Smooth muscle cell (in vitro differentiated cells): ENCODE measurements at regions not wholly inside any gene's neighbourhood (a gene's known extent, or its start where the extent isn't known, plus 50 kb on each side); places are given as distances from the start of the nearest gene placed in this dataset.

ENCODE experiments used
- DNase-seq: peaks from one replicate; lab custom pipeline; 2025; ENCODE audit not compliant: unreplicated experiment; lab: John Stamatoyannopoulos, UW
- H2AFZ ChIP-seq: fragments of 200-600 bp; sonication (generic); 2 replicates; pipeline ENCODE4 v1.6.0; 2016; ENCODE audit warnings: antibody characterized with exemption, low read depth, mild to moderate bottlenecking
- H3F3A ChIP-seq: fragments of 200-600 bp; sonication (generic); 2 replicates; pipeline ENCODE4 v1.6.0; 2017; ENCODE audit warnings: antibody characterized with exemption, low read depth
- H3K27ac ChIP-seq: fragments of 200-600 bp; sonication (generic); 2 replicates; pipeline ENCODE4 v1.5.1; 2016; ENCODE audit warnings: low read depth, mild to moderate bottlenecking
- H3K27me3 ChIP-seq: fragments of 200-600 bp; sonication (generic); 2 replicates; pipeline ENCODE4 v1.6.1; 2016; ENCODE audit warnings: low read depth, mild to moderate bottlenecking
- H3K36me3 ChIP-seq: fragments of 200-600 bp; sonication (generic); 2 replicates; pipeline ENCODE4 v1.5.1; 2016; ENCODE audit warnings: low read depth
- H3K4me1 ChIP-seq: fragments of 200-600 bp; sonication (generic); 2 replicates; pipeline ENCODE4 v1.5.1; 2016; ENCODE audit warnings: low read depth
- H3K4me2 ChIP-seq: fragments of 200-600 bp; sonication (generic); 2 replicates; pipeline ENCODE4 v1.6.0; 2016; ENCODE audit warnings: mild to moderate bottlenecking
- H3K4me3 ChIP-seq: fragments of 200-600 bp; sonication (generic); 2 replicates; pipeline ENCODE4 v1.5.1; 2016; ENCODE audit warnings: mild to moderate bottlenecking
- H3K79me2 ChIP-seq: fragments of 200-600 bp; sonication (generic); 2 replicates; pipeline ENCODE4 v1.6.0; 2016; ENCODE audit warnings: low read depth, mild to moderate bottlenecking
- H3K9ac ChIP-seq: fragments of 200-600 bp; sonication (generic); 2 replicates; pipeline ENCODE4 v1.6.0; 2016; ENCODE audit warnings: low read depth
- H3K9me3 ChIP-seq: fragments of 200-600 bp; sonication (generic); replicated peaks from 2 replicates; pipeline ENCODE4 v1.5.1; 2016; ENCODE audit warnings: low read depth
- H4K20me1 ChIP-seq: fragments of 200-600 bp; sonication (generic); 2 replicates; pipeline ENCODE4 v1.6.0; 2016; ENCODE audit warnings: low read depth
- WGBS: methylation state at CpG from one replicate; pipeline ENCODE4 v1.1.7; 2016; ENCODE audit warnings: low lambda C conversion rate; 5-methylcytosine and 5-hydroxymethylcytosine counted together
- TF ChIP-seq, protein P1 (sequence below): fragments of 200-600 bp; sonication (generic); IDR thresholded peaks from 2 replicates; pipeline ENCODE4 v1.5.1; 2017; ENCODE audit warnings: borderline replicate concordance, mild to moderate bottlenecking, antibody characterized with exemption; ENCODE audit not compliant: insufficient read depth, poor library complexity, severe bottlenecking

DNA sequence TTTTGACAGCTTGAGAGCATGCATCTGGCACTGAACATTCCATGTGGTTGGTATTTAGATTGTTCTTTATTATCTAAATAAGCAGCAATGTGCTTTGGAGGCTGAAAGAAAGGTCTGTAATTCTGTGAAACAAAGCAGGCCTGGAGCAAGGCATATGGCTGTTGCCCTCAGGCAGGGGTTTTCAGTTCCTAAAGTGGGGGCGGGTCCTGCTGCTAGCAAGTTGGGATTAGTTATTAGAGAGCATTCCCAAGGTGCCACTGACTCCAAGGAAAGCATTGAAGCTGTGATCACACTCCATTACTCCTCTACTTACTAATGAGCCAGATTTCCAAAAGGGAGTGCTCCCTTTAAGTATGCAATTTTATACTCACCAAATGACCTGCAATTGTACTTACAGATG lies 432.2 kb downstream of the OLFM4 start:
- no peak for DNase-seq
- H3F3A ChIP-seq = no peaks in the 10 kb centered on the region
- 25% methylated on average over 1 of the region's 1 CpG for WGBS
- H3K9me3 ChIP-seq = no peaks in the 10 kb centered on the region
- H3K27ac ChIP-seq = no peak overlapping the region
- H3K4me3 ChIP-seq = no peak overlapping the region
- no peaks in the 10 kb centered on the region for H3K27me3 ChIP-seq
- no peak overlapping the region for H3K4me2 ChIP-seq
- peak overlapping the region; percentile 66 for H2AFZ ChIP-seq
- no peaks in the 10 kb centered on the region for H3K36me3 ChIP-seq
- H4K20me1 ChIP-seq = no peaks in the 10 kb centered on the region
- TF ChIP-seq, protein P1, sequence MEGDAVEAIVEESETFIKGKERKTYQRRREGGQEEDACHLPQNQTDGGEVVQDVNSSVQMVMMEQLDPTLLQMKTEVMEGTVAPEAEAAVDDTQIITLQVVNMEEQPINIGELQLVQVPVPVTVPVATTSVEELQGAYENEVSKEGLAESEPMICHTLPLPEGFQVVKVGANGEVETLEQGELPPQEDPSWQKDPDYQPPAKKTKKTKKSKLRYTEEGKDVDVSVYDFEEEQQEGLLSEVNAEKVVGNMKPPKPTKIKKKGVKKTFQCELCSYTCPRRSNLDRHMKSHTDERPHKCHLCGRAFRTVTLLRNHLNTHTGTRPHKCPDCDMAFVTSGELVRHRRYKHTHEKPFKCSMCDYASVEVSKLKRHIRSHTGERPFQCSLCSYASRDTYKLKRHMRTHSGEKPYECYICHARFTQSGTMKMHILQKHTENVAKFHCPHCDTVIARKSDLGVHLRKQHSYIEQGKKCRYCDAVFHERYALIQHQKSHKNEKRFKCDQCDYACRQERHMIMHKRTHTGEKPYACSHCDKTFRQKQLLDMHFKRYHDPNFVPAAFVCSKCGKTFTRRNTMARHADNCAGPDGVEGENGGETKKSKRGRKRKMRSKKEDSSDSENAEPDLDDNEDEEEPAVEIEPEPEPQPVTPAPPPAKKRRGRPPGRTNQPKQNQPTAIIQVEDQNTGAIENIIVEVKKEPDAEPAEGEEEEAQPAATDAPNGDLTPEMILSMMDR = no peak
- H3K79me2 ChIP-seq = no peaks in the 10 kb centered on the region
- H3K9ac ChIP-seq = no peak overlapping the region
- H3K4me1 ChIP-seq = peaks cover 19% of the 10 kb centered on the region

DNA sequence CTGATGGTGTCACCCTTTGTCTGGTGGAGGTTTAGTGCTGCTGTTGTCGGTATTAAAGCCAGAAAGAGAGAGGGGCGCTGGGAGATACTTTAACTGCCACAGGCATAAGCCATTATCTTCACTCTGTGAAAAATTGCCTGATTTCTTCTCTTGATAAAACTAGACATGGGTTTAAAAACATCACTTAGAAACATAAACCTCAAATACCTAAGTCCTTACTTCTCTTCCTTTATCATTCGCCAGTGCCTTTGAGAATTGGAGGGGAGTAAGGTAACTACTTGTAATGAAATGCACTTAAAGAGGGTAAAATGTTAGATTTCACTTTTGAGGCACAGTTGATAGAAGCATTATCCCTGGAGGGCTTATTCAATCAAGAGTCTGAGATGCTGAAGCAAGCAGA lies 434.5 kb downstream of the OLFM4 start:
- Histone ChIP-seq H3K27me3 (no peaks in the 10 kb centered on the region), H3K79me2 (no peaks in the 10 kb centered on the region), H4K20me1 (no peaks in the 10 kb centered on the region), H3F3A (no peaks in the 10 kb centered on the region), H3K4me2 (peak overlapping the region; percentile 31), H3K4me3 (no peak overlapping the region), H3K9me3 (no peaks in the 10 kb centered on the region), H3K4me1 (peaks cover 19% of the 10 kb centered on the region), H3K9ac (no peak overlapping the region), H3K36me3 (no peaks in the 10 kb centered on the region), H2AFZ (no peak overlapping the region), H3K27ac (peak overlapping the region; percentile 44)
- 23% methylated on average over 3 of the region's 3 CpGs for WGBS
- DNase-seq = no peak
- TF ChIP-seq, protein P1 = no peak

DNA sequence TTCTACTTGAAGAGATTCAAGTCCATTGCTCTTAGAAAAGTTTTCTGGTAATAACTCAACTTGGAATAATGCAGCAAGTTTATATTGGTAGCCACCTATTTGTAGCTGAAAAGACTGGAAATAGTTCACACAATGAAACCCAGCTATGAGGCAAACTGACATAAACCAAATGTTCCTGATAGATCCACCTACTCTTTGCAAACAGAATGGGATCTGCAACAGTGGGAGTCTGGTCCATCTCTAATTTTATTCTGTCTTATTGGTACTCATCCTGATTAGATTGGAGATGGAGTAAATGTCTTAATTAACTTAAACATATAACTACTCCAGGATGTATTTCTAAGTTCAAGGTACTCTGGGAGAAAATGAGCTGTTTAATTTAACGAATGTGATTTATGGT lies 438.0 kb downstream of the OLFM4 start:
- Histone ChIP-seq H3K27ac (no peak overlapping the region), H3K27me3 (no peaks in the 10 kb centered on the region), H4K20me1 (no peaks in the 10 kb centered on the region), H2AFZ (no peak overlapping the region), H3K9ac (no peak overlapping the region), H3K4me3 (no peak overlapping the region), H3K4me2 (no peak overlapping the region), H3K79me2 (no peaks in the 10 kb centered on the region), H3K4me1 (peaks cover 7% of the 10 kb centered on the region), H3F3A (no peaks in the 10 kb centered on the region), H3K36me3 (no peaks in the 10 kb centered on the region), H3K9me3 (no peaks in the 10 kb centered on the region)
- no peak for DNase-seq
- TF ChIP-seq, protein P1 = no peak
- 87% methylated on average over 1 of the region's 1 CpG for WGBS

DNA sequence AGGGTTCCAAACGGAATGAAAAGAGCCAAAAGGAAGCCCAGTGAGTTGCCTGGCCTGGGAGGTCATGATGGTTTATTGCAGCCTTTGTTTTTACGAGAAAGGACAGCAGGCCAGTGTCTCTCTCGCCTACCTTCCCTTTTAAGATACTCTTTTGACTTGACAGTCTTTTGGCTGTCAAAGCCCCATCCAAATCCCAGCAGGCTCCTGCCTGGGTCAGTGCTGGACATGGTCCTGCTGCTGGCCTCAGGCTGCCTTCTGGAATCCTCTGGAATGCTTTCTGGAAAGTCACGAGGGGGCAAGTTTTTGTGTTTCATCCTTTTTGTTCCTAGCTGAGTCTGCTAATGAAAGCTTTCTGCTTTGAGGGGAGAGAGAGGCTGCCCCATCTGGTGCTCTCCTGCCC lies 444.8 kb downstream of the OLFM4 start:
- Histone ChIP-seq H3K36me3 (no peaks in the 10 kb centered on the region), H3K4me1 (no peaks in the 10 kb centered on the region), H4K20me1 (no peaks in the 10 kb centered on the region), H3K9me3 (no peaks in the 10 kb centered on the region), H3K27me3 (no peaks in the 10 kb centered on the region), H3K4me2 (no peak overlapping the region), H3K27ac (no peak overlapping the region), H3K9ac (no peak overlapping the region), H3K4me3 (no peak overlapping the region), H3K79me2 (no peaks in the 10 kb centered on the region), H2AFZ (no peak overlapping the region), H3F3A (no peaks in the 10 kb centered on the region)
- WGBS = 48% methylated on average over 4 of the region's 4 CpGs
- TF ChIP-seq, protein P1 = no peak
- DNase-seq = no peak
